ENCODE measurements at regions not wholly inside any gene's neighbourhood (a gene's known extent, or its start where the extent isn't known, plus 50 kb on each side); places are given as distances from the start of the nearest gene placed in this dataset.

GRCh38 chr12:130016194-130016593 is 112.4 kb upstream of the TMEM132D start:
- no peak for DNase-seq
- Histone ChIP-seq H3K27me3 (peaks cover 7% of the 10 kb centered on the region), H3K36me3 (no peaks in the 10 kb centered on the region), H3K4me1 (no peaks in the 10 kb centered on the region), H3K4me3 (ENCODE audit: low read depth, low read length) (no peak overlapping the region), H3K9me3 (no peaks in the 10 kb centered on the region)
- TF ChIP-seq, protein P1, sequence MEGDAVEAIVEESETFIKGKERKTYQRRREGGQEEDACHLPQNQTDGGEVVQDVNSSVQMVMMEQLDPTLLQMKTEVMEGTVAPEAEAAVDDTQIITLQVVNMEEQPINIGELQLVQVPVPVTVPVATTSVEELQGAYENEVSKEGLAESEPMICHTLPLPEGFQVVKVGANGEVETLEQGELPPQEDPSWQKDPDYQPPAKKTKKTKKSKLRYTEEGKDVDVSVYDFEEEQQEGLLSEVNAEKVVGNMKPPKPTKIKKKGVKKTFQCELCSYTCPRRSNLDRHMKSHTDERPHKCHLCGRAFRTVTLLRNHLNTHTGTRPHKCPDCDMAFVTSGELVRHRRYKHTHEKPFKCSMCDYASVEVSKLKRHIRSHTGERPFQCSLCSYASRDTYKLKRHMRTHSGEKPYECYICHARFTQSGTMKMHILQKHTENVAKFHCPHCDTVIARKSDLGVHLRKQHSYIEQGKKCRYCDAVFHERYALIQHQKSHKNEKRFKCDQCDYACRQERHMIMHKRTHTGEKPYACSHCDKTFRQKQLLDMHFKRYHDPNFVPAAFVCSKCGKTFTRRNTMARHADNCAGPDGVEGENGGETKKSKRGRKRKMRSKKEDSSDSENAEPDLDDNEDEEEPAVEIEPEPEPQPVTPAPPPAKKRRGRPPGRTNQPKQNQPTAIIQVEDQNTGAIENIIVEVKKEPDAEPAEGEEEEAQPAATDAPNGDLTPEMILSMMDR (IDR thresholded peaks at IDR 0.05; ENCODE audit: low read depth, low read length) = no peak

DNA sequence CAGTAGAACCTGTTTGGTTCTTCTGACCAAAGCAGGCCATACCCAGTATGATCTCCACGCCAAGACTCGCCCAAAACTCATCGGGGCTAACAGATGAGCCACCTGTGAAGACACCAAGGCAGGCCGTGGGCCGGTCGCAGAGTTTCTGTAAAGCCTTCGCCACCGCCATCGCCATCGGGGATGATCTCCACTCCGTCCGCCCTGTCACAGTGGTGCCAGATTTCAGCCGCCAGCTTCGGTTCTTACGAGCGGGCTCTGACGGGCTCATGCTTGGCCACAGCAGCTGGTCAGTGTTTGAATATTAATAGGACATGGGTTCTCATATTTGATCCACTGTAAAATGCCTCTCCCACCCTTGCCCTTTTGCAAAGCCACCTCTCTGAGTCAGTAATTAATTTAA is 113.2 kb upstream of the TMEM132D start:
- H3K36me3 ChIP-seq = no peaks in the 10 kb centered on the region
- H3K9me3 ChIP-seq = no peaks in the 10 kb centered on the region
- DNase-seq = no peak
- H3K27me3 ChIP-seq = peaks cover 7% of the 10 kb centered on the region
- no peaks in the 10 kb centered on the region for H3K4me1 ChIP-seq
- H3K4me3 ChIP-seq (ENCODE audit: low read depth, low read length) = no peak overlapping the region
- TF ChIP-seq, protein P1 (IDR thresholded peaks at IDR 0.05; ENCODE audit: low read depth, low read length) = no peak

DNA sequence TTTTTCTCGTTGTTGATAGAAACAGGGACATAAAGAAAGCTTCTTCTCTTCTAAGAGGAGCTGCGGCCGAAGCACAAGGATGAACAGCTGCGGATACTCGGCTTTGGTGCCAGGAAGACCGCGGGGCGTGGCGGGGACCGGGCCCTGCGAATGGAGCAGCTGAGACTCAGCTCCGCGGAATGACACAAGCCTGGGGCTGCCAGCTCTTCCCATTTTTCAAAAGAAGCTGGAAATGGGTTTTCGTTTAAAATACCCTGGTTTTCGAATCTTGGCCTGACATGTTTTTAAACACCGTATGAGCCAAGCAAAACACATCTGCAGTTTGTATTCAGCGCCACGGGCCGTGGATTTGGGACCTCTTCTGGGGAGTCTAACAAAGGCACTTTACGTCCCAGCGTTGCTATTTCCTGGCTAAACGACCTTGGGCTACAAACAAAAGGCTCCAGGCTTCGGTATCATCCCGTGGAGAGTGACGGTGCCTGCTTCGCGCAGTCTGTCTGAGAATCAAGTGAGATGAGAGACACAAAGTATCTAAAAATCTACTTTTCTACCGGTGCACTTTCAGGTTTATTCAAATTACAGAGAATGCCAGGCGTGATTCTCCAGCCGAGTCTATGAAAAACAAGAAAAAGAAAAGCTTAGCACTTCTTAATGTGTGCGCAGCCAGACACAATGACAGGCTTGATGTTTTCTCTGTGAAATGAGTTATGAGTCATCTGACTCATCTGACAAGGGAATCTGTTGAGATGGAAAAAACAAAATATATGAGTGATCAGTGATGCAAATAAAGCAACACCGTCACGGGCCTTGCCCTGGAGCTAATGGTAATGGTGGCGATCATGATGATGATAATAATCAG is 114.0 kb upstream of the TMEM132D start:
- H3K4me3 ChIP-seq (ENCODE audit: low read depth, low read length) = no peak overlapping the region
- H3K27me3 ChIP-seq = peaks cover 7% of the 10 kb centered on the region
- TF ChIP-seq, protein P1 (IDR thresholded peaks at IDR 0.05; ENCODE audit: low read depth, low read length) = no peak
- no peaks in the 10 kb centered on the region for H3K9me3 ChIP-seq
- no peak for DNase-seq
- H3K36me3 ChIP-seq = no peaks in the 10 kb centered on the region
- H3K4me1 ChIP-seq = no peaks in the 10 kb centered on the region

- no peak for DNase-seq
- TF ChIP-seq, protein P1 (IDR thresholded peaks at IDR 0.05; ENCODE audit: low read depth, low read length) = no peak
- H3K4me3 ChIP-seq (ENCODE audit: low read depth, low read length) = no peak overlapping the region
- H3K27me3 ChIP-seq = peaks cover 7% of the 10 kb centered on the region
- no peaks in the 10 kb centered on the region for H3K36me3 ChIP-seq
- H3K4me1 ChIP-seq = no peaks in the 10 kb centered on the region
- H3K9me3 ChIP-seq = no peaks in the 10 kb centered on the region
Measured at GRCh38 chr12:130018614-130019013, 114.8 kb upstream of the TMEM132D start.

DNA sequence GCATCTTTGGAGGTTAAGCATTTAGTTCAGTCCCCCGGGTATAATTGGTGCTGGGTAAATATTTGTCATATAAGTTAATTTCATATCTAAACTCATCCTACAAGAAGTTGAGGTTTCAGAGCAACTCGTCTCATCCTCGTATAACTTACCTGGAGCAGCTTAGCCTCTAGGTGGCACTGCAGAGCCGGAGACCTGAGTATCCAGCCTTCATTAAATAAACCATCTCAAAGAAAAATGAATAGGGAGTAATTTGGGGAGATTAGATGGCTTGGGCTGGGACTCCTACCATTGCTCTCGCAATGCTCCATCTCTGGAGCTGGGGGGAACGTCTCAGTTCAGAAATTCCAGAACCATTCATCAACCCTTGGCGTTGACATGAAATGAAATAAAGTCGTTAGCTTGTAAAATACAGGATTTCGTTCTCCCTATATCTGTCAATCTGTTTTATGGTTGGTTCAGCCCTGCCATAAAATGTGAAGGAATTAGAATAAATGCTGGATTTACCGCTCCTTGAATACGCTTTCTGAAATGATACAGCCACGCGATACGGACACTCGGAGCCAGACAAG is 122.9 kb upstream of the TMEM132D start:
- peak; percentile 63 for DNase-seq
- H3K27me3 ChIP-seq = peaks cover 7% of the 10 kb centered on the region
- H3K4me1 ChIP-seq = no peaks in the 10 kb centered on the region
- H3K4me3 ChIP-seq (ENCODE audit: low read depth, low read length) = no peak overlapping the region
- TF ChIP-seq, protein P1 (IDR thresholded peaks at IDR 0.05; ENCODE audit: low read depth, low read length) = peak; percentile 93
- no peaks in the 10 kb centered on the region for H3K9me3 ChIP-seq
- H3K36me3 ChIP-seq = no peaks in the 10 kb centered on the region

DNA sequence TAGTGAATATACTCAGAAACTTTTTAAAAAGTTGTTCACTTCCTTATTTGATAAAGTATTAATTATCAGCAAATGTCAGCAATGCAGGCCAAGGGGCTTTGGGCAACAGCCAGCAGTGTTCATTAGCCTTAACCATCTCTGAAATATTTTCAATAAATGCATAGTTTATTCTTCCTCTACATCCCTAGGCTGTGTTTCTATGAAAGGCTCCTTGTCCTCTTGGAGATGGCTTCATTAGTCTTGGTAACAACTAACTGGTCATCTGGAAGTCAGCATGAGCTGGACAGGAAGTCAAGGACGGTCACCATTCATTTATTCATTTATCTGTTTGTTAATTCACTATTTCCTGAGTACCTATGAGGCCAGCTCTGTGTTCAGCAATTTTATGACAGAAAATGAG is 124.0 kb upstream of the TMEM132D start:
- Histone ChIP-seq H3K9me3 (no peaks in the 10 kb centered on the region), H3K36me3 (no peaks in the 10 kb centered on the region), H3K27me3 (peaks cover 13% of the 10 kb centered on the region), H3K4me3 (ENCODE audit: low read depth, low read length) (no peak overlapping the region), H3K4me1 (no peaks in the 10 kb centered on the region)
- DNase-seq = no peak
- TF ChIP-seq, protein P1 (IDR thresholded peaks at IDR 0.05; ENCODE audit: low read depth, low read length) = no peak

Data from BE2C (cell line).